Ammon's horn (tissue), 1 donor: ENCODE measurements at regions not wholly inside any gene's neighbourhood (a gene's known extent, or its start where the extent isn't known, plus 50 kb on each side); places are given as distances from the start of the nearest gene placed in this dataset.
"Not testable (repeated sequence)": the region's sequence is repeated elsewhere in the genome, so short reads cannot be mapped to it uniquely, and the experiment has no call there.

ENCODE experiments used
- DNase-seq: peaks from one replicate; pipeline ENCODE4 v3.0.0-alpha.2; 2016; ENCODE audit warnings: low spot score

DNA sequence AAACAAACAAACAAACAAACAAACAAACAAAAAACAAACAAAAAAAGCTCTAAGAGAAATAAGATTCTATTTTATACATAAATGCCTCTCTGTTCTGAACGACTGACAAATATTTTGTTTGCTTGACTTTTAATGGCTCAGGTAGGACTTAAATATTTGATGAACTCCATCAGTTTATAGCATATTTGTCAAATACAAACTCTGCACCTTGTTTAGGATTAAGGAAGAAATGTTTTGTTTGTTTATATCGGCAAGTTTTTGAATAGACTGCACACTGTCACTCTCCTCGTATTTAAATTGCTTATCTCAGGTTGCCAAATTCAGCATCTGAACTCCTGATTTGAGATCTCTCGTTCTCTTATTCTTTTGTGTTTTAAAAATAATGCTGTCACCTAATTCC lies 1499.7 kb upstream of the SLC10A2 start:
- no peak for DNase-seq

- DNase-seq, result no peak
Observed at GRCh38 chr13:104553896-104554295, 1487.7 kb upstream of the SLC10A2 start.

- DNase-seq, result no peak
Observed at GRCh38 chr13:104553186-104553585, 1487.0 kb upstream of the SLC10A2 start.

GRCh38 chr13:104534847-104535246 lies 1468.6 kb upstream of the SLC10A2 start:
- DNase-seq, result no peak

DNA sequence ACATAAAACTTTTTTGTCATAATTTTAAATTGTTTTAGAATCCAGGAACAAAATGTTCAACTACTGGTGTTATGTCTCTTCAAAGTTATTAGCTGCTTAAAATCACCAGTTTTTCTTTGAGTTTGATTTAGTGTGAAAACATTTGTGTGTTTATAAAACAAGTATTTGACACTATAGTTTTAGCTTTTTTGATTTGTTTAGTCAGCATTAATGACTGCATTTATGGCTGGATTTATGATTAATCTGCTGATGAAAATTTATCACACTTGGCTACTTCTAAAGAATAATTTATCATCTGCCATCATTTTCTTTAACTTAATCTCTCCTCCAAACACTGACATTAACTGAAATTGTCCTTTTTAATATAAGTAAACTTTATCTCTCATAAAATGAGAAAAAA lies 1465.9 kb upstream of the SLC10A2 start:
- no peak for DNase-seq

- DNase-seq, result no peak
Observed at GRCh38 chr13:104530741-104531140, 1464.5 kb upstream of the SLC10A2 start.

- DNase-seq, result no peak
Observed at GRCh38 chr13:104526561-104526960, 1460.3 kb upstream of the SLC10A2 start.

DNA sequence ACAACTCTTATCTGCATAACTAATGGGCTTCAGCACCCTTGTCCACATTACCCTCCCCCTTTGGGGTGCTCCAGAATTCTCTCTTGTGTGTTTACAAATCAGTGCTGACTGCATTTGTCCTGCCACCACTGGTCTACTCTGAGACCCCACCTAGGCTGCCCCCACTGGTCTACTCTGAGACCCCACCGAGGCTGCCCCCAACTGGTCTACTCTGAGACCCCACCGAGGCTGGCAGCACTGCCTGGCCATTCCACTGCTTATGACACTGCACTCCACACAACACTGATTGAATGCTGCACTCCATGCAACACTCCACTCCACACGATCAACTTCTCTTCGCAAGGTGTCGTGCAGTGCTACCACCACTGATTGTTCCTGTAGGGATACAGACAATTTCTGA lies 1459.2 kb upstream of the SLC10A2 start:
- DNase-seq, result no peak

GRCh38 chr13:104522235-104523072 lies 1456.2 kb upstream of the SLC10A2 start:
- no peak for DNase-seq

GRCh38 chr13:104510422-104510821 lies 1444.2 kb upstream of the SLC10A2 start:
- no peak for DNase-seq

DNA sequence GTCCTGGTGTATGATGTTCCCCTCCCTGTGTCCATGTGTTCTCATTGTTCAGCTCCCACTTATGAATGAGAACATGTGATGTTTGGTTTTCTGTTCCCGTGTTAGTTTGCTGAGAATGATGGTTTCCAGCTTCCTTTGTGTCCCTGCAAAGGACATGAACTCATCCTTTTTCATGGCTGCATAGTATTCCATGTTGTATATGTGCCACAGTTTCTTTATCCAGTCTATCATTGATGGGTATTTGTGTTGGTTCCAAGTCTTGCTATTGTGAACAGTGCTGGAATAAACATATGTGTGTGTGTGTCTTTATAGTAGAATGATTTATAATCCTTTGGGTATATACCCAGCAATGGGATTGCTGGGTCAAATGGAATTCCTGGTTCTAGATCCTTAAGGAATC lies 1427.3 kb upstream of the SLC10A2 start:
- DNase-seq, result not testable (repeated sequence)

DNA sequence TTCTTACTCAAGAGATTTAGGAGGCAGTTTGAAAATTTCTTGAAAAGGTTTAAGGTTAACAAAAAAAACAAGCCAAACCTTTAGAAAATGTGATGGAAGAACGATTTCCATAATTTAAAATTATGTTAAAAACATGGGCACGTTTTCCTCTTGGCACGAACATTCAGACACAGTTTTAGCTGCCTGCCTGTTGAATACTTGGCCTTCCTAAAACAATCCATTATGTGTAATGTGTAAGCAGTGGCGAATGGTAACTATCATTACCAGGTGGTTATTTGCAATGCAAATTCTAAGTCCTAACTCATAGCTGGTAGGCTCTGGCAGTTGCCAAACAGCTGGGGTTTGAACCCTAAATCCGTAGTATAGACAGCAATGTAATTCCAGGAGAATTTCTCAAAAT lies 1425.7 kb upstream of the SLC10A2 start:
- DNase-seq, result peak; percentile 13

- no peak for DNase-seq
Observed at GRCh38 chr13:104487006-104487405, 1420.8 kb upstream of the SLC10A2 start.

DNA sequence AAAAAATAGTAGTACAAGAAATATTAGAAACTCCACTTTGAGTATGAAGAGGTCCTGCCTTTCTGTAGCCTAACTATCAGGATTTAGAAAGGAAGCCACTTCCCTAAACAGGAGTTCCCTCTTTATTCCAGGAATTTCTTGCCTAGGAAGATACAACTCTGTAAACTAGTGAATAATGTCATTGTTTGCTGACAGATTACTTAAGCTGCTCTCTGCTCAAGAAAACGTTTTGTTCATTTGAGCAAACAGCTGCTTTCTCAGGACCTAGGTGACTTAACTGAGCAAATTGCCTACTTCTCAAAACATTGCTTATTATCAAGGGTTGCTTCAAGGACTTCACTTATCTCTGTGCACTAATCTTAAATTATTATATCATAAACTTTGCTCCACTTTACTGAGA lies 1419.4 kb upstream of the SLC10A2 start:
- DNase-seq, result no peak

DNA sequence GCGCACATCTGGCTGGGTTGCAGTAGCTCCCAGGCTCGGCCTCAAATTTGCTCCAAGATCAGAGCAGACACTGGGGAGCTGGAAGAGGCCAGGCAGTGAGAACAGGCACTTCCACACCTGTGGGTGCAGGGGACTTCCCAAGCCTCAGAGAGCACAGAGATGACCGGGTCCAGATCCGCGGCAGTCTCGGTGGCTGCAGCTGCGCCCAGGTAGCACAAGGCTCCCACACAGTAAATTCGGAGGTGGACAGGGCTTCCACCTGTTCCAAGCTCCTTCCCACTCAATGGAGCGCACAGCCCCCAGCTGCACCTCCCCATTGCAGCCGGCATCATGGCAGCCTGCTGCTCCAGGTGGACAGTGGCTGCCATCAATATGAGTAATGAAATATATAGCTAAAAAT lies 1417.4 kb upstream of the SLC10A2 start:
- no peak for DNase-seq

DNA sequence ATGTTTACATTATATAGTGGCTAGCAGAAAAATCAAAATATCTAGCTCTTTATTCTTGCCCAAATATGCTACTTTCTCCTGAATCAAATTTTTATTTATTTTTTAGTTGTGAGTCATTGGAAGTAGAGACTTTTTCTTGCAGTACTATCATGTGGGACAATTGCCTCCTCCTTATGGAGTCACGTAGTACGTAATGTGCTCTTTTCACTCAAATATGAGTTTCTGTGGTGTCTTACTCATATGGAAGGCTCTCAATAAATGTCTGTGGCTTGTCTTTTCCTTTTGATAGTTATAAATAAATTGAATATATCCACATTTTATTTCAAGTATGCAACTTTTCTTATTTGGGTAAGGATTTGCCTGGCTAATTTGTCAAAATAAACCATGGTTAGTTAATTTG lies 1411.0 kb upstream of the SLC10A2 start:
- no peak for DNase-seq

DNA sequence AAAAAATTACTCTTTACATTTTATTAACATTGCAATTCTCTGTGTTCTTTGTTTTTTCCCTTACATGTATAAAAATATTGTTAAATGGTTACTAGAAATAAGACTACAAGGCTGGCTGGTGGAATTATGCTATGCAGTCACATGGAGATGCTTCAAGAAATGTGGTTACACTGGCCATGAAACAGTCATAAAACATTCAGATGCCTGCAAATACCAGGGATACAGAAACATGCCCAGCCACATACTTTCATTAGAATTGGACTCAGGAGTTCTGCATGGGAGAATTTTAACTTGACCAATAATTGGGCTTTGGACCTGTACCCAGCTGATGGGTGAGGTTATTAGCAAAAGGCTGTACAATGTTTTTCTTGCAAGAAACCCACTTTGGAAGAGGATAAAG lies 1407.7 kb upstream of the SLC10A2 start:
- DNase-seq, result no peak

- DNase-seq, result no peak
Observed at GRCh38 chr13:104466016-104466415, 1399.8 kb upstream of the SLC10A2 start.

DNA sequence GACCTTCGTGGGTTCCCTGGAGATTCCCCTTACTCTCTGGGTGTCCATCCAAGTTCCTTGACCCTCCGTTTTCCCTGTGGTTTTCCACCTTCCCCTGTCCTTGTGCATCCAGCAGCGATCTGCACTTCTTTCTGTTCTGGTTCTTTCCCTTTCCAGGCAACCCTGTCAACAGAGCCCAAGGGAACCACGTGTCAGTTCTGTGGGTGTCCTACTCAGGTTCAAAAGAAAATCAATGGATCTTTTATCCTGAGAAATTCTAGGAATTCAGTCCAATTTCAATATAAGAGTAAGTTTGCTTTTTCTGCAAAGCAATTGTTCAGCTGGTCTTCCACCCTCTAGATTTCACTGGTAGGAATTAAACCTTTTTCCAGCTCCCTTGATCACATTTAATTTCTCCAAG lies 1394.8 kb upstream of the SLC10A2 start:
- no peak for DNase-seq

GRCh38 chr13:104460554-104460953 lies 1394.3 kb upstream of the SLC10A2 start:
- DNase-seq, result no peak

GRCh38 chr13:104450006-104450405 lies 1383.8 kb upstream of the SLC10A2 start:
- no peak for DNase-seq

- DNase-seq, result no peak
Observed at GRCh38 chr13:104447348-104447747, 1381.1 kb upstream of the SLC10A2 start.

- DNase-seq, result no peak
Observed at GRCh38 chr13:104442536-104442935, 1376.3 kb upstream of the SLC10A2 start.

DNA sequence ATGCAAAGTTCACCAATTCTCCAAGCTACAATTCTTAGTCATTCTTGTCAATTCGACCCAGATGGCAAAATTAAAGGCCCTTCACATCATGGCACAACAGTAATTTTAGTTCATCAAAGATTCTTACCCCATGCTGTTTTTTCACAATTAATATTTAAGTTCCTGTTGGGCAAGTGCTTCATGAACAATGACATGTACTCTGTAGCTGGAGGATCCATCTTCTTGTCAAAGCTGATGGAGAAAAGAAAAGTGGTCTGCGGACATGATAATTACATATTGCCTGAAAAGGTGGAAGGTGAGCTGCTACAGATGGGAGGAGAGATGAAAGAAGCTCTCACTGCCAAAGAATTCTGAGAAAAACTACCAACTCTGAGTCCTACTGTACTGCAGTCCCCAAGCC lies 1370.3 kb upstream of the SLC10A2 start:
- no peak for DNase-seq
